Endodermal cell (in vitro differentiated cells): ENCODE measurements at regions not wholly inside any gene's neighbourhood (a gene's known extent, or its start where the extent isn't known, plus 50 kb on each side); places are given as distances from the start of the nearest gene placed in this dataset.

Experiments
- DNase-seq: peaks from one replicate; pipeline ENCODE4 v3.0.0-alpha.2; 2017
- H3K27ac ChIP-seq: 2 replicates; pipeline ENCODE4 v1.5.1; 2013; ENCODE audit warnings: mild to moderate bottlenecking, low read depth, low read length, moderate library complexity
- H3K27me3 ChIP-seq: 2 replicates; pipeline ENCODE4 v1.6.1; 2013; ENCODE audit warnings: mild to moderate bottlenecking, low read length, moderate library complexity; ENCODE audit not compliant: insufficient read depth, control insufficient read depth, poor library complexity, severe bottlenecking
- H3K36me3 ChIP-seq: 2 replicates; pipeline ENCODE4 v1.7.0; 2013; ENCODE audit warnings: mild to moderate bottlenecking, low read length, moderate library complexity; ENCODE audit not compliant: control insufficient read depth, insufficient read depth
- H3K4me1 ChIP-seq: one replicate; pipeline ENCODE4 v1.7.0; 2013; ENCODE audit warnings: low read length; ENCODE audit not compliant: control insufficient read depth, insufficient read depth
- H3K4me3 ChIP-seq: 2 replicates; pipeline ENCODE4 v1.5.1; 2013; ENCODE audit warnings: mild to moderate bottlenecking, low read length, moderate library complexity
- H3K9ac ChIP-seq: 2 replicates; pipeline ENCODE4 v1.6.1; 2013; ENCODE audit warnings: mild to moderate bottlenecking, low read length, moderate library complexity; ENCODE audit not compliant: poor library complexity, severe bottlenecking; ENCODE audit errors: extremely low read depth
- H3K9me3 ChIP-seq: 2 replicates; pipeline ENCODE4 v1.6.1; 2013; ENCODE audit warnings: mild to moderate bottlenecking, low read length, moderate library complexity; ENCODE audit not compliant: control insufficient read depth
- H3K27ac Mint-ChIP-seq: 2 replicates; pipeline ENCODE4 v1.8.0; 2020; ENCODE audit warnings: mixed read lengths
- H3K27me3 Mint-ChIP-seq: 2 replicates; pipeline ENCODE4 v1.8.0; 2021; ENCODE audit warnings: mild to moderate bottlenecking, mixed read lengths; ENCODE audit not compliant: insufficient read depth
- H3K36me3 Mint-ChIP-seq: 2 replicates; pipeline ENCODE4 v1.8.0; 2020; ENCODE audit warnings: low read depth, mixed read lengths
- H3K4me1 Mint-ChIP-seq: 2 replicates; pipeline ENCODE4 v1.8.0; 2020; ENCODE audit warnings: mixed read lengths
- H3K4me3 Mint-ChIP-seq: 2 replicates; pipeline ENCODE4 v1.8.0; 2020; ENCODE audit warnings: mild to moderate bottlenecking, moderate library complexity, mixed read lengths
- H3K9me3 Mint-ChIP-seq: 2 replicates; pipeline ENCODE4 v1.8.0; 2020; ENCODE audit warnings: mild to moderate bottlenecking, mixed read lengths
- CTCF ChIP-seq: fragments of 200-600 bp; sonication (generic); conservative IDR thresholded peaks from 2 replicates; pipeline ENCODE4 v1.5.0; 2021; ENCODE audit warnings: antibody characterized with exemption, mild to moderate bottlenecking
- WGBS, 2 experiments: methylation state at CpG; one replicate each; pipeline versions ENCODE4 v1.1.5 to v1.1.7; 2013; ENCODE audit warnings: missing lambda C conversion rate in 2 of 2, mixed read lengths in 1 of 2; ENCODE audit not compliant: insufficient coverage in 1 of 2, insufficient read length in 1 of 2; 5-methylcytosine and 5-hydroxymethylcytosine counted together

GRCh38 chr2:5132281-5132680 is 559.9 kb upstream of the SOX11 start:
- Mint-ChIP-seq H3K4me3 (no peak overlapping the region), H3K36me3 (no peaks in the 10 kb centered on the region), H3K9me3 (no peaks in the 10 kb centered on the region), H3K27me3 (peaks cover 1% of the 10 kb centered on the region), H3K4me1 (peaks cover 18% of the 10 kb centered on the region), H3K27ac (no peak overlapping the region)
- Histone ChIP-seq H3K4me3 (no peak overlapping the region), H3K4me1 (peaks cover 7% of the 10 kb centered on the region), H3K9me3 (no peaks in the 10 kb centered on the region), H3K27me3 (no peaks in the 10 kb centered on the region), H3K9ac (no peak overlapping the region), H3K36me3 (no peaks in the 10 kb centered on the region), H3K27ac (no peak overlapping the region)
- no peak for DNase-seq
- 94 to 100% methylated on average over 4 to 5 of the region's 5 CpGs for WGBS, 2 experiments
- TF ChIP-seq CTCF = no peak

GRCh38 chr2:5140347-5140746 is 551.8 kb upstream of the SOX11 start:
- H3K36me3 Mint-ChIP-seq = peaks cover 2% of the 10 kb centered on the region
- no peaks in the 10 kb centered on the region for H3K27me3 Mint-ChIP-seq
- DNase-seq = no peak
- Histone ChIP-seq H3K27ac (no peak overlapping the region), H3K9ac (no peak overlapping the region), H3K4me3 (no peak overlapping the region), H3K4me1 (no peaks in the 10 kb centered on the region), H3K27me3 (no peaks in the 10 kb centered on the region), H3K36me3 (no peaks in the 10 kb centered on the region), H3K9me3 (no peaks in the 10 kb centered on the region)
- peaks cover 5% of the 10 kb centered on the region for H3K9me3 Mint-ChIP-seq
- TF ChIP-seq CTCF = no peak
- H3K4me1 Mint-ChIP-seq = no peaks in the 10 kb centered on the region
- H3K4me3 Mint-ChIP-seq = no peak overlapping the region
- H3K27ac Mint-ChIP-seq = no peak overlapping the region
- WGBS, 2 experiments = 90 to 100% methylated on average over 2 of the region's 2 CpGs

GRCh38 chr2:5144159-5144558 is 548.0 kb upstream of the SOX11 start:
- Mint-ChIP-seq H3K9me3 (peaks cover 20% of the 10 kb centered on the region), H3K4me1 (no peaks in the 10 kb centered on the region), H3K4me3 (no peak overlapping the region), H3K27ac (no peak overlapping the region), H3K27me3 (no peaks in the 10 kb centered on the region), H3K36me3 (peaks cover 2% of the 10 kb centered on the region)
- no peaks in the 10 kb centered on the region for H3K36me3 ChIP-seq
- TF ChIP-seq CTCF = no peak
- H3K27ac ChIP-seq = no peak overlapping the region
- H3K4me1 ChIP-seq = no peaks in the 10 kb centered on the region
- peaks cover 12% of the 10 kb centered on the region for H3K9me3 ChIP-seq
- H3K27me3 ChIP-seq = no peaks in the 10 kb centered on the region
- DNase-seq = no peak
- 95 to 100% methylated on average over 14 to 15 of the region's 15 CpGs for WGBS, 2 experiments
- H3K9ac ChIP-seq = no peak overlapping the region
- no peak overlapping the region for H3K4me3 ChIP-seq
